ENCODE measurements at regions not wholly inside any gene's neighbourhood (a gene's known extent, or its start where the extent isn't known, plus 50 kb on each side); places are given as distances from the start of the nearest gene placed in this dataset.

- Histone ChIP-seq H3K9me3 (ENCODE audit: insufficient read depth, low read length, severe bottlenecking) (no peaks in the 10 kb centered on the region), H3K4me3 (ENCODE audit: low read depth in 1 of 2, low read length in 2 of 2) (no peak overlapping the region), H3K79me2 (ENCODE audit: insufficient read depth, low read length) (no peaks in the 10 kb centered on the region), H2AFZ (ENCODE audit: low read depth, low read length) (no peak overlapping the region), H3K9ac (ENCODE audit: low read depth, low read length) (no peak overlapping the region), H3K36me3 (ENCODE audit: insufficient read depth, low read length) (no peaks in the 10 kb centered on the region), H3K4me1 (ENCODE audit: insufficient read depth, low read length) (no peaks in the 10 kb centered on the region), H3K4me2 (ENCODE audit: insufficient read depth, low read length) (no peak overlapping the region), H3K27me3 (ENCODE audit: insufficient read depth, low read length, poor library complexity) (no peaks in the 10 kb centered on the region), H4K20me1 (ENCODE audit: insufficient read depth, low read length) (no peaks in the 10 kb centered on the region; the same call in 1 of the 2 replicates), H3K27ac (ENCODE audit: low read length) (no peak overlapping the region)
- TF ChIP-seq EZH2 (IDR thresholded peaks at IDR 0.05; ENCODE audit: borderline replicate concordance, low read depth, low read length, severe bottlenecking) (no peak), CTCF (IDR thresholded peaks at IDR 0.05; ENCODE audit: borderline replicate concordance, extremely low read depth, low read length, poor library complexity, severe bottlenecking) (no peak)
- DNase-seq (no peak), ATAC-seq (ENCODE audit: insufficient read depth, low read depth) (no peak)
These were observed 94.1 kb upstream of the PRDM11 start for GRCh38 chr11:45052361-45052760.

GRCh38 chr11:45053736-45054446 lies 92.5 kb upstream of the PRDM11 start:
- no peak overlapping the region for H3K9ac ChIP-seq (ENCODE audit: low read depth, low read length)
- no peaks in the 10 kb centered on the region for H3K36me3 ChIP-seq (ENCODE audit: insufficient read depth, low read length)
- H3K9me3 ChIP-seq (ENCODE audit: insufficient read depth, low read length, severe bottlenecking): no peaks in the 10 kb centered on the region
- no peaks in the 10 kb centered on the region for H3K4me1 ChIP-seq (ENCODE audit: insufficient read depth, low read length)
- TF ChIP-seq CTCF (IDR thresholded peaks at IDR 0.05; ENCODE audit: borderline replicate concordance, extremely low read depth, low read length, poor library complexity, severe bottlenecking): no peak
- no peak for TF ChIP-seq EZH2 (IDR thresholded peaks at IDR 0.05; ENCODE audit: borderline replicate concordance, low read depth, low read length, severe bottlenecking)
- H3K27ac ChIP-seq (ENCODE audit: low read length): no peak overlapping the region
- DNase-seq (no peak), ATAC-seq (ENCODE audit: insufficient read depth, low read depth) (no peak)
- no peaks in the 10 kb centered on the region; the same call in 1 of the 2 replicates for H4K20me1 ChIP-seq (ENCODE audit: insufficient read depth, low read length)
- no peak overlapping the region for H3K4me3 ChIP-seq (ENCODE audit: low read depth in 1 of 2, low read length in 2 of 2)
- H2AFZ ChIP-seq (ENCODE audit: low read depth, low read length): no peak overlapping the region
- no peaks in the 10 kb centered on the region for H3K79me2 ChIP-seq (ENCODE audit: insufficient read depth, low read length)
- H3K4me2 ChIP-seq (ENCODE audit: insufficient read depth, low read length): no peak overlapping the region
- H3K27me3 ChIP-seq (ENCODE audit: insufficient read depth, low read length, poor library complexity): no peaks in the 10 kb centered on the region

GRCh38 chr11:45054956-45055355 lies 91.5 kb upstream of the PRDM11 start:
- H3K4me2 ChIP-seq (ENCODE audit: insufficient read depth, low read length): no peak overlapping the region
- no peaks in the 10 kb centered on the region; the same call in 1 of the 2 replicates for H4K20me1 ChIP-seq (ENCODE audit: insufficient read depth, low read length)
- H3K79me2 ChIP-seq (ENCODE audit: insufficient read depth, low read length): no peaks in the 10 kb centered on the region
- no peaks in the 10 kb centered on the region for H3K36me3 ChIP-seq (ENCODE audit: insufficient read depth, low read length)
- DNase-seq (no peak), ATAC-seq (ENCODE audit: insufficient read depth, low read depth) (no peak; the same call in 2 of the 3 replicates)
- no peaks in the 10 kb centered on the region for H3K27me3 ChIP-seq (ENCODE audit: insufficient read depth, low read length, poor library complexity)
- H3K4me3 ChIP-seq (ENCODE audit: low read depth in 1 of 2, low read length in 2 of 2): no peak overlapping the region
- no peak for TF ChIP-seq EZH2 (IDR thresholded peaks at IDR 0.05; ENCODE audit: borderline replicate concordance, low read depth, low read length, severe bottlenecking)
- TF ChIP-seq CTCF (IDR thresholded peaks at IDR 0.05; ENCODE audit: borderline replicate concordance, extremely low read depth, low read length, poor library complexity, severe bottlenecking): no peak
- H3K9me3 ChIP-seq (ENCODE audit: insufficient read depth, low read length, severe bottlenecking): no peaks in the 10 kb centered on the region
- no peak overlapping the region for H3K9ac ChIP-seq (ENCODE audit: low read depth, low read length)
- H3K4me1 ChIP-seq (ENCODE audit: insufficient read depth, low read length): no peaks in the 10 kb centered on the region
- no peak overlapping the region for H3K27ac ChIP-seq (ENCODE audit: low read length)
- H2AFZ ChIP-seq (ENCODE audit: low read depth, low read length): no peak overlapping the region

Measured in DND-41 (cell line).